LNCaP clone FGC (cell line): ENCODE measurements at regions not wholly inside any gene's neighbourhood (a gene's known extent, or its start where the extent isn't known, plus 50 kb on each side); places are given as distances from the start of the nearest gene placed in this dataset.

ENCODE experiments used
- DNase-seq: peaks from one replicate; pipeline ENCODE4 v3.0.0-alpha.2; 2011; ENCODE audit warnings: low read depth
- H3K4me3 ChIP-seq: 2 replicates; pipeline ENCODE4 v1.5.1; 2011; ENCODE audit warnings: mild to moderate bottlenecking, low read depth, low read length, control low read depth
- TF ChIP-seq, protein P1 (sequence below): IDR thresholded peaks from 2 replicates; pipeline ENCODE4 v1.5.1; 2012; ENCODE audit warnings: mild to moderate bottlenecking; ENCODE audit not compliant: control insufficient read depth, insufficient read depth; ENCODE audit errors: extremely low read depth

DNA sequence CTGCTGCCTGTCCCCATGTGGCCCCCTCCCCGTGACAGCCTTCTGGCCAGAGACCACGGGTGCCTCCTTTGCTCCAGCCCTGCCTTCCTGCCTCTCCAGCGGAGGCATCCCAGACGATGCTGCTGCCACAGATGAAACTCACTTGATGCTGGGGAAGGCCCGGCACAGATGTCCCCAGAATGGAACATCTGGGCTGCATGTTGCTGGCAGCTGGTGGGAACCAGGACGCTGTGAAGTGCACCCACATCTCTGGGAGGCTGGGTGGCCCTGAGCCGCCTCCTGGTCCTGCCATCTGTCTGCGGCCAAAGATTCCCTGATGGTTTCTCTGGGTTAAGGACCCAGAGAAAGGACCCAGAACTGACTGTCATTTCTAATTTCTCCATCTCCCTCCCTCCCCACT is 51.9 kb upstream of the PTPRS start:
- DNase-seq = no peak
- no peak overlapping the region for H3K4me3 ChIP-seq
- TF ChIP-seq, protein P1, sequence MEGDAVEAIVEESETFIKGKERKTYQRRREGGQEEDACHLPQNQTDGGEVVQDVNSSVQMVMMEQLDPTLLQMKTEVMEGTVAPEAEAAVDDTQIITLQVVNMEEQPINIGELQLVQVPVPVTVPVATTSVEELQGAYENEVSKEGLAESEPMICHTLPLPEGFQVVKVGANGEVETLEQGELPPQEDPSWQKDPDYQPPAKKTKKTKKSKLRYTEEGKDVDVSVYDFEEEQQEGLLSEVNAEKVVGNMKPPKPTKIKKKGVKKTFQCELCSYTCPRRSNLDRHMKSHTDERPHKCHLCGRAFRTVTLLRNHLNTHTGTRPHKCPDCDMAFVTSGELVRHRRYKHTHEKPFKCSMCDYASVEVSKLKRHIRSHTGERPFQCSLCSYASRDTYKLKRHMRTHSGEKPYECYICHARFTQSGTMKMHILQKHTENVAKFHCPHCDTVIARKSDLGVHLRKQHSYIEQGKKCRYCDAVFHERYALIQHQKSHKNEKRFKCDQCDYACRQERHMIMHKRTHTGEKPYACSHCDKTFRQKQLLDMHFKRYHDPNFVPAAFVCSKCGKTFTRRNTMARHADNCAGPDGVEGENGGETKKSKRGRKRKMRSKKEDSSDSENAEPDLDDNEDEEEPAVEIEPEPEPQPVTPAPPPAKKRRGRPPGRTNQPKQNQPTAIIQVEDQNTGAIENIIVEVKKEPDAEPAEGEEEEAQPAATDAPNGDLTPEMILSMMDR = no peak

DNA sequence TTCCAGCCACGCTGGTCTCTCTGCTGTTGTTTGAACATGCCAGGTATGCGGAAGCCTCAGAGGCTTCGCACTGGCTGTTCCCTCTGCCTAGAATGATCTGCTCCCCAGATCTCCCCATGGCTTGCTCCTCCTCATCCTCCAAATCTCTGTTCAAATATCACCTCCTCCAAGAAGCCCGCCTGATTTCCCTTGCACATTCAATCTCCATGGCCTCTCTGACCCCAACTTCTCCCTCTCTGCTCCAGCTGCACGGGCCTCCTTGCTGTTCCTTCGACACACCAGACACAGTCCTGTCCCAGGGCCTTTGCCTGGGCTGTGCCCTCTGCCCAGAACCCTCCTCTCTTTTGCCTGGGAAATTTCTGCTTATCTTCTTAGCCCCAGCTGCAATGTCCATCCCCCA is 52.5 kb upstream of the PTPRS start:
- DNase-seq = no peak
- TF ChIP-seq, protein P1 = no peak
- H3K4me3 ChIP-seq = no peak overlapping the region

- no peak for DNase-seq
- no peak overlapping the region for H3K4me3 ChIP-seq
- TF ChIP-seq, protein P1 = no peak
Observed at GRCh38 chr19:5394551-5395505, 54.2 kb upstream of the PTPRS start.

- no peak overlapping the region for H3K4me3 ChIP-seq
- TF ChIP-seq, protein P1 = no peak
- no peak for DNase-seq
Observed at GRCh38 chr19:5395556-5395955, 54.9 kb upstream of the PTPRS start.

GRCh38 chr19:5396096-5396939 is 55.7 kb upstream of the PTPRS start:
- TF ChIP-seq, protein P1 = no peak
- DNase-seq = no peak
- no peak overlapping the region for H3K4me3 ChIP-seq

GRCh38 chr19:5396963-5397362 is 56.4 kb upstream of the PTPRS start:
- no peak for DNase-seq
- TF ChIP-seq, protein P1 = no peak
- H3K4me3 ChIP-seq = no peak overlapping the region
